Adrenal gland (tissue), 9 donors: ENCODE measurements at regions not wholly inside any gene's neighbourhood (a gene's known extent, or its start where the extent isn't known, plus 50 kb on each side); places are given as distances from the start of the nearest gene placed in this dataset.

Source experiments
- DNase-seq, 7 donors: peaks; one replicate each; pipeline ENCODE4 v3.0.0-alpha.2; 2019 to 2020
- H3K27ac ChIP-seq, 5 donors: fragments of 200-600 bp; sonication (generic) in 4 of 5; 1 replicate in 3 of 5; 2 replicates in 2 of 5; pipeline versions ENCODE4 v1.5.1 to v1.8.0; 2016 to 2020; ENCODE audit warnings: mild to moderate bottlenecking in 1 of 5
- H3K27me3 ChIP-seq: fragments of 200-600 bp; 2 replicates; pipeline ENCODE4 v1.8.0; 2021
- H3K36me3 ChIP-seq, 2 donors: fragments of 200-600 bp; replicated peaks in 1 of 2; 1 replicate in 1 of 2; 2 replicates in 1 of 2; pipeline versions ENCODE4 v1.5.1 to v1.8.0; 2018 to 2022
- H3K4me1 ChIP-seq, 2 donors: fragments of 200-600 bp; replicated peaks in 1 of 2; 1 replicate in 1 of 2; 2 replicates in 1 of 2; pipeline versions ENCODE4 v1.5.1 to v1.8.0; 2018 to 2021
- H3K4me3 ChIP-seq, 4 donors: fragments of 200-600 bp; sonication (generic) in 3 of 4; one replicate each; pipeline ENCODE4 v1.5.1; 2016 to 2018
- H3K9me3 ChIP-seq, 3 donors: fragments of 200-600 bp; sonication (generic) in 1 of 3; replicated peaks in 1 of 3; 1 replicate in 2 of 3; 2 replicates in 1 of 3; pipeline versions ENCODE4 v1.5.1 to v1.8.0; 2016 to 2021
- CTCF ChIP-seq, 6 experiments: fragments of 450-650 bp in 4 of 6; fragments of 200-600 bp in 2 of 6; sonication (generic) in 1 of 6; IDR thresholded peaks; 1 replicate in 5 of 6; 2 replicates in 1 of 6; pipeline versions ENCODE4 v1.5.1 to v1.8.0; 2016 to 2021; ENCODE audit warnings: antibody characterized with exemption in 6 of 6, mild to moderate bottlenecking in 2 of 6, moderate library complexity in 1 of 6
- POLR2A ChIP-seq, 2 donors: fragments of 450-650 bp; IDR thresholded peaks; one replicate each; pipeline ENCODE4 v1.6.1; 2017; ENCODE audit warnings: antibody characterized with exemption in 2 of 2, mild to moderate bottlenecking in 2 of 2, moderate library complexity in 1 of 2
- WGBS, 4 donors: extraction: QIAGEN DNeasy Blood & Tissue Kit in 2 of 4; methylation state at CpG; one replicate each; pipeline versions ENCODE4 v1.1.5 to v1.1.7; 2013 to 2017; 5-methylcytosine and 5-hydroxymethylcytosine counted together
- intact Hi-C, 2 donors: fragments of 100-400 bp; cut with DNase I; formaldehyde crosslinking; loops; one replicate each; pipeline versions ENCODE4 v1.14.1 to v1.15.0; 2022 to 2023
- donor health status: healthy with polysubstance abuse.
- donor health status: Bipolar disorder and iron deficiency.
- donor health status: DM: yes; HTN: yes; CAD: no.
- donor health status: DM: no; HTN: no; CAD: no.
- donor health status: DM: no; HTN: no; CAD: no.

DNA sequence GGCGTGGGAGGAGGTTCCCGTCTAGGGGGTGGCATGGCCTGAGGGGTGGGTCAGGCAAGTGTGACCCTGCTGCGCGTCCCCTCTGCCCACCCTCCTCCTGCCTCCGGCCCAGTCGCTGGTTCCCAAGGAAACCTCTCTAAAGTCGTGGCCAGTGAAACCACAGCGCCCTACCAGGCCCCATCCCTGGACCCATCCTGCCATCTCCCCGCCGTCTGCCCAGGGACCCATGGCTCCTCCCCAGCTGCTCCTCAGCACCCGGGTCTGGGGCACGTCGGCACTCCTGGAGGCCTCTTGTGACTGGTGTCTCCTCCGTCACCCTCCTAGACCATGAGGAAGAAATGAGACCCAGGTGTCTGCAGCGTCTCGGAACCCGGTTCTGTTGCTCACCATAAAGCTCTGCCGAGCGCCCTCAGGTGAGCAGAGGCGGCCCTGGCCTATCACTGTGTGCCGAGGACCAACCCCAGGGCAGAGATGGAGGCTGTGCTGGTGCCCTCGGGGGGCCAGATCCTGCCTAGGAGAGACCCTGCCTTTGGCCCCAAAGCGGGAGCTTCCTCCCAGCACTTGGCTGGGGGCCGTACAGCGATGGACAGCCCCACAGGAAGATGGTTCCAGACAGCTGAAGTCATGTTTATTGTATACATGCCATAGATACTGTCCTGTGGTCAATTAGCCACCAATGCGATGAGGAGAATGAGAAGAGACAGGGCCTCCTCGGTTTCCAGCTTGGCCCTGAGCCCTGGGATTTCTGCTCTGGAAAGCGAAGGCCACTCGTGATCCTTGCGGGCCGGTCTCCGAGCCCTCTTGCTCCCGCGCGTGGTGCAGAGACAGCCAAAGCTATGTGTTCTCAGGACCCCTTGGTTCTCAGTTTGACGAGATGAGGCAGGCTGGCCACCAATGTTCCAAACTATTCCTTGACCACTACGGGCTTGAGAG is 222.5 kb upstream of the RTL1 start:
- H3K9me3 ChIP-seq, result no peaks in the 10 kb centered on the region
- no peaks in the 10 kb centered on the region for H3K36me3 ChIP-seq
- peak in 2 of 7 donors; percentile 13 to 35 for DNase-seq
- no peak for TF ChIP-seq CTCF (IDR thresholded peaks at IDR 0.05)
- TF ChIP-seq POLR2A (IDR thresholded peaks at IDR 0.05), result no peak
- H3K4me3 ChIP-seq, result no peak overlapping the region
- H3K27me3 ChIP-seq, result peaks cover 5% of the 10 kb centered on the region
- intact Hi-C loops, result no loop called here
- no peak overlapping the region for H3K27ac ChIP-seq
- 83 to 90% (median 86%) methylated on average over 29 to 37 of the region's 37 CpGs for WGBS, 4 donors
- H3K4me1 ChIP-seq, result no peaks in the 10 kb centered on the region

DNA sequence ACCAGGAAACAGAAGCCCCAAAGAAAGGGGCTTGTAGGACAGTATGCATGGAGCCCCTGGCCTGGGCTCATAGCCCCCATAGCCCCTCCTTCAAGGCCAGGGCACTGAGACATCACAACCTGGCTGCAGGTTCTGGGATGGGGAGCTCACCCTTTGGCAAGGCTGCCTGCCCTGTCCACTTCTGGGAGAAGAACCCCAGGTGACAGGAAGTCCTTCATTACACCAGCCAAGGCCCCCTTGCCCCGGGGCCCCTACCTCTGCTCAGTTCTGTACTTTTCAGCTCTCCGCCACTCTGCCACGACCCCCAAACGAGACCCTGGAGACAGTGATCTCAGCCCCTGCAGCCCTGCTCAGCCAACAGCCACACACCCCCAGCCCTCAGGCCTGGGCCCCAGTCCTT is 223.2 kb upstream of the RTL1 start:
- DNase-seq, result peak in 2 of 7 donors; percentile 10 to 43
- WGBS, 4 donors, result 51 to 76% (median 65%) methylated on average over 4 of the region's 4 CpGs
- no peak for TF ChIP-seq POLR2A (IDR thresholded peaks at IDR 0.05)
- TF ChIP-seq CTCF (IDR thresholded peaks at IDR 0.05), result no peak
- H3K9me3 ChIP-seq, result no peaks in the 10 kb centered on the region
- intact Hi-C loops, result no loop called here
- H3K27me3 ChIP-seq, result peaks cover 5% of the 10 kb centered on the region
- H3K4me3 ChIP-seq, result no peak overlapping the region
- H3K4me1 ChIP-seq, result no peaks in the 10 kb centered on the region
- no peaks in the 10 kb centered on the region for H3K36me3 ChIP-seq
- H3K27ac ChIP-seq, result no peak overlapping the region

GRCh38 chr14:101127224-101127623 is 223.7 kb upstream of the RTL1 start:
- Histone ChIP-seq H3K9me3 (no peaks in the 10 kb centered on the region), H3K27ac (no peak overlapping the region), H3K4me3 (no peak overlapping the region), H3K36me3 (no peaks in the 10 kb centered on the region), H3K4me1 (no peaks in the 10 kb centered on the region), H3K27me3 (peaks cover 5% of the 10 kb centered on the region)
- no peak for TF ChIP-seq POLR2A (IDR thresholded peaks at IDR 0.05)
- TF ChIP-seq CTCF (IDR thresholded peaks at IDR 0.05), result no peak
- intact Hi-C loops, result no loop called here
- peak in 2 of 7 donors; percentile 12 to 63 for DNase-seq
- 73 to 82% (median 76%) methylated on average over 12 of the region's 12 CpGs for WGBS, 4 donors

DNA sequence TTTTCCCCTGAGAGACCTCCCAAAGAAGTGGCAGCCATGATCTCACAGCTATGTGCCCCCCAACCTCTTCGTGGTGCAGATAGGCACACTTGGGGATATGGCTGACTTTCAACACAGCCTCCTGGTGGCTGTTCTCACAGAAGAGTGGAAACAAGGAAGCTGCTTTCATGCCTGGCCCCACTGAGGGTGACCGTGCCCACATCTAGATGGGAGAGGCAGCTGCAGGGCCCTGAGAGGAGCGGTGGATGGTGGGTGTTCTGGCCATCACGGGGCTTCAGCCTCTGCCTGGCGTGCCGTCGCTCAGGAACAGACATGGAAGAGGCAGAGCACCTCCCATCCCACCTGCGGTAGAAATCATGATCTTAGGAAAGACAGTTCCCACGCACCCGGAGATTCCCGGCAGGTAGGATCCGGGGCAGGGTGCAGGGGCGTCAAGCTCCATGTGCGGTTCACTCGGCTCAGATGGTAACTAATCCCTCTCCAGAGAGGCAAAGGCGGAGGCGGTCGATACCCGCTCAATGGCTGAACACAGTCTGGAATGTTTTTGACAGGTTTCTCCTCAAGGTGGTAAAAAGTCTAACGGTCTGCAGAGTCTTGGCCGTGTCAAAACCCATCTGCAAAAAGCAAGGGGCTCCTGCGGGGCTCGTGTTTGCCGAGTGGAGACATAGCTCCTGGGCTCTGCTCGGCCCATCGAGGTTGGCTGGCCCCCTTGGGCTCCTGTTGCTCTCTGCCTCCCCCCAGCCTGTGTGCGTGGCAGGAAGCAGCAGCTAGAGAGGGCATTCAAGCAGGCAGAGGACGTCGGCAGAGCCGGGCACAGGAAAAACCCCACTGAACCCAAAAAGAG is 225.2 kb upstream of the RTL1 start:
- H3K27me3 ChIP-seq, result peaks cover 5% of the 10 kb centered on the region
- no peaks in the 10 kb centered on the region for H3K36me3 ChIP-seq
- WGBS, 4 donors, result 74 to 79% (median 77%) methylated on average over 18 to 30 of the region's 30 CpGs
- intact Hi-C loops, result no loop called here
- no peak overlapping the region for H3K4me3 ChIP-seq
- peak in 2 of 7 donors; percentile 8 to 39 for DNase-seq
- H3K9me3 ChIP-seq, result no peaks in the 10 kb centered on the region
- no peak overlapping the region for H3K27ac ChIP-seq
- TF ChIP-seq POLR2A (IDR thresholded peaks at IDR 0.05) (no peak), CTCF (IDR thresholded peaks at IDR 0.05) (no peak)
- no peaks in the 10 kb centered on the region for H3K4me1 ChIP-seq
